Kidney epithelial cell (primary cell): ENCODE measurements at regions not wholly inside any gene's neighbourhood (a gene's known extent, or its start where the extent isn't known, plus 50 kb on each side); places are given as distances from the start of the nearest gene placed in this dataset.

Source experiments
- DNase-seq: peaks from one replicate; pipeline ENCODE4 v3.0.0-alpha.2; 2010; ENCODE audit warnings: low read depth
- H3K27me3 ChIP-seq: 2 replicates; pipeline ENCODE4 v1.6.0; 2011; ENCODE audit warnings: low read length; ENCODE audit not compliant: control insufficient read depth, insufficient read depth
- H3K36me3 ChIP-seq: 2 replicates; pipeline ENCODE4 v1.5.1; 2011; ENCODE audit warnings: low read length; ENCODE audit not compliant: control insufficient read depth, insufficient read depth
- H3K4me3 ChIP-seq: 2 replicates; pipeline ENCODE4 v1.5.1; 2011; ENCODE audit warnings: low read depth, mild to moderate bottlenecking, control low read depth, low read length
- TF ChIP-seq, protein P1 (sequence below): IDR thresholded peaks from 2 replicates; pipeline ENCODE4 v1.5.1; 2011; ENCODE audit warnings: mild to moderate bottlenecking, moderate library complexity, low read length, control low read depth, inconsistent platforms; ENCODE audit not compliant: insufficient read depth, poor library complexity, severe bottlenecking

DNA sequence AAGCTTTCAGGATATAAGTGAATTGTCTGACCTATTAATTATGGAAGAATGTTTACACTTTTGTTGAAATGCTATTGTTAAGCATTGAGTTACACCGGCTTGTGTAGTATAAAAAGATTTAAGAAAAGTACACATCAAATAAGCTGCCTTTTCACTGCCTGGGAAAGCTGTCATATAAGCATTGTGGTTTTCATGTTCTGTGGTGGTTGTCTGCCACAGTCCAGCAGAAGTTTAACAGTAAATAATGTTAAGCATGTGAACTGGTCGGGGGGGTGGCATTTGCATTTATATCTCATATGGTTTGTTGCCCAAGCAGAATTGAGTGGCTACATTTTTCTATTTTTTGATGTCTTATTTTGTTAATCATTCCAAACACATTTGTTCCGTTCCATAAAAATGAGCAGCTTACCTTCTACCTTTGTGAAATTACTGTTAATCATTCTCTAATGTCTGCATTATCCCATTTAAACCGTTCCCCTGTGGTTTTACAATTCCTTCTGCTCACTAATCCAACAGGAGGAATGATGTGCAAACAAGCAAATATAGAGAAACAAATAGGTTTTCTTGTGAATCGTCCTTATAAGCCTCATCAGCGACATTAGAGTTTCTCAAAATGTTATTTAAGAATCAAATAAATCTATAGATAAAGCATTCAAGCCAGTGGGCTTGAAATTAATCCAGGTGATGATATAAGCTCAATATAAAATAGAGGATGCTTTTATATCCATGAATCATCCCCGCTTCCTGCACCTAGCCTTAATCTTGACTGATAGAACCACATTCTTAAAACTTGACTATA is 160.8 kb upstream of the SAMSN1 start:
- no peaks in the 10 kb centered on the region for H3K36me3 ChIP-seq
- DNase-seq = no peak
- H3K27me3 ChIP-seq = no peaks in the 10 kb centered on the region
- H3K4me3 ChIP-seq = no peak overlapping the region
- TF ChIP-seq, protein P1, sequence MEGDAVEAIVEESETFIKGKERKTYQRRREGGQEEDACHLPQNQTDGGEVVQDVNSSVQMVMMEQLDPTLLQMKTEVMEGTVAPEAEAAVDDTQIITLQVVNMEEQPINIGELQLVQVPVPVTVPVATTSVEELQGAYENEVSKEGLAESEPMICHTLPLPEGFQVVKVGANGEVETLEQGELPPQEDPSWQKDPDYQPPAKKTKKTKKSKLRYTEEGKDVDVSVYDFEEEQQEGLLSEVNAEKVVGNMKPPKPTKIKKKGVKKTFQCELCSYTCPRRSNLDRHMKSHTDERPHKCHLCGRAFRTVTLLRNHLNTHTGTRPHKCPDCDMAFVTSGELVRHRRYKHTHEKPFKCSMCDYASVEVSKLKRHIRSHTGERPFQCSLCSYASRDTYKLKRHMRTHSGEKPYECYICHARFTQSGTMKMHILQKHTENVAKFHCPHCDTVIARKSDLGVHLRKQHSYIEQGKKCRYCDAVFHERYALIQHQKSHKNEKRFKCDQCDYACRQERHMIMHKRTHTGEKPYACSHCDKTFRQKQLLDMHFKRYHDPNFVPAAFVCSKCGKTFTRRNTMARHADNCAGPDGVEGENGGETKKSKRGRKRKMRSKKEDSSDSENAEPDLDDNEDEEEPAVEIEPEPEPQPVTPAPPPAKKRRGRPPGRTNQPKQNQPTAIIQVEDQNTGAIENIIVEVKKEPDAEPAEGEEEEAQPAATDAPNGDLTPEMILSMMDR = no peak

DNA sequence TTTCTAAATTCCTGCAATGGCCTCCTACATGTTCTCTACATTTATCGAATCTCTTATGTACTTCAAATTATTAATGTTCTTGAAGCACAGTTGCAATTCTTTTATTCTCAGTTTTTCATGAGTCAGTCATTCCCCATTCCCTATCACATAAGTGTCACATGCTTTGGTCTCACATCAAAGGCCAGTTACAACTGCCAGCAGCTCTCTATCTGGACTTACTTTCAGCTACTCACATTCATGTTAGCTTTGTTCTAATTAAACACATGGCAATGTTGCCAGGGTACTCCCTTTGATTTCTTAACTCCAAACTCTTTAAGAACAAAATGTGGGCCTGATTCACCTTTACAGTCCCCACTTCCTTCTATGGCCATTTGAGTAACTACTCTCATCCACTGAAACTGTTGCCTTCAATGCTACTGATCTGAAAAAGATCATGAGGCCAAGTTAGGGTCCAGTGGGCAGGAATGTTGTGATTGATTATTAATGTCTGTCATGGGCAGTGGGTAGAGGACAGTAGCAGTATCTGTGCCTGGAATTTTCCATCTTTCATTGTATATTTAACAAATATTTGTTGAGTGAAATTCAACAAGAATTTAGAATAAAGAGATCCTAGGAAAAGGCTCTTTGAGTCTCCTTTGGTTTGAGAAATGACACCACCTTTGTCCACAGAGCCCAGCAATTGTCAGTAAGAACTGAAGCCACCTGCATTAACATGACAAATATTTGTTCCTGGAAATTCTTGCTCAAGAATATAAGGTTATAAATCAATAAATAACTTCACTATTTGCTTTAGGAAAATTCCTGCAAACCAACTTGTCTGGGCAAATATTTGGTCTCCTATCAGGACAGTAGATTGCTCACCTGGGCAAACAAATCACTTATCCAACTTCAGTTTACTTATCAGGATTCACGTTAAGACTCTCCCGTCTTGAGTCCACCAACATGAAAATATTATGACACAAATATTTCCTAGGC is 153.6 kb upstream of the SAMSN1 start:
- Histone ChIP-seq H3K36me3 (no peaks in the 10 kb centered on the region), H3K4me3 (no peak overlapping the region), H3K27me3 (no peaks in the 10 kb centered on the region)
- TF ChIP-seq, protein P1 = no peak
- DNase-seq = no peak

DNA sequence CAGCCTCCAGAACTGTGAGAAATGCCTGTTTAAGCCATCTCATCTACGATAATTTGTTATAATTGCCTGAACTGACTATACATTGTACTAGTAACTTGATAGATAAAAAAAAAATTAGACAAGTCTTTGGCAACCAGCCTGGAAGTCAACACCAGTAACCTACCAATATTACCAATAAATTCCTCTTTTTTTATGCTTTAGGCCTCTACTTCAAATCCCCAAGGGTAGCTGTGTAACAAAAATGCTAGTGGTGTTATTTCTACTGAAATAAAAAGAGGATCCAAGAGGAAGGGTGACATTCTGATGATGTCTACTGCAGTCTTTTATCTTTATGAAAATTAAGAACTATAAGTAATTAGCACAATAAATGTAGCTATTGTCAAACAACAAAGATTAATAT is 151.7 kb upstream of the SAMSN1 start:
- Histone ChIP-seq H3K27me3 (no peaks in the 10 kb centered on the region), H3K36me3 (no peaks in the 10 kb centered on the region), H3K4me3 (no peak overlapping the region)
- no peak for DNase-seq
- TF ChIP-seq, protein P1 = no peak

DNA sequence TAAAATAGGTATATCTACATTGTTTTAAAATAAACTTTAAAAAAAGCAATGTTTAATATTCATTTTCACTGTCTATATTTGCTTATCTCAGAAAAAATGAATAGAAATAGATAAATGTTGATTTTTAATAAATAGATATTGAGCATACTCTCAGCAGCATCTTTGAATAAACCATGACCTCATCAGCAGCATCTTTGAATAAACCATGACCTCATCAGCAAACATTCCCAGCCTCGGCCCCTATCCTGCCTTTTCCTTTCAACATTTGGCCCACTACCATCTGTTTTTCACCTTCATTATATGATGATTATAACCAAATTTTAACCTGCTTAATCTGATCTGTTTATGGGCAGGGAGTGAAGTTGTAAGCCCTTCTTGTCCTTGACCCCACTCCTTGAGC is 148.7 kb upstream of the SAMSN1 start:
- no peak for DNase-seq

DNA sequence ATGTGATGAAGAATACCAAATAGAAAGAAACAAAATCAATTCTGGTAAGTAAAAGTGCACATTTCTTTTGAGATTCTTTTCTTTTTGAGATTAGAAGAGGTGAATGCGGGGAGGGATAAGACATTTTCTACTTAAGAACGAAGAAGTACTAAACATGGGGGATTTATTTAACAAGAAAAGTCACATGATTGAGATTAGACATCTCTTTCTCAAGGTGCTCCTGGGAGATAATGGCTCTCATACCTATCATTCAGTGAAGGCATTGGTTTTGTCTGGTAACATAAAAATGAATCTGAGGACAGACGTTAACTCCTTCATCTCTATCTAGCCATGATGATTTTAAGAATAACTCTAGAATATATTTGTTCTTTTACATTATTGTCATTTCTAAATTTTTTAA is 147.9 kb upstream of the SAMSN1 start:
- DNase-seq = no peak
- TF ChIP-seq, protein P1 = no peak
- Histone ChIP-seq H3K36me3 (no peaks in the 10 kb centered on the region), H3K27me3 (no peaks in the 10 kb centered on the region), H3K4me3 (no peak overlapping the region)

More for the DNA sequence above, 148.7 kb upstream of the SAMSN1 start:
- TF ChIP-seq, protein P1 = no peak
- no peaks in the 10 kb centered on the region for H3K36me3 ChIP-seq
- no peak overlapping the region for H3K4me3 ChIP-seq
- H3K27me3 ChIP-seq = no peaks in the 10 kb centered on the region
